Omental fat pad (tissue), 3 donors: ENCODE measurements at regions not wholly inside any gene's neighbourhood (a gene's known extent, or its start where the extent isn't known, plus 50 kb on each side); places are given as distances from the start of the nearest gene placed in this dataset.
A peak's percentile ranks its signal among the peaks of the same experiment; 100 is the strongest.

ENCODE experiments used
- ATAC-seq: fragments of 150-250 bp; one replicate; pipeline ENCODE4 v1.9.1; 2016; ENCODE audit warnings: mild to moderate bottlenecking, moderate library complexity; ENCODE audit not compliant: low FRiP score
- DNase-seq: peaks from one replicate; pipeline ENCODE4 v3.0.0-alpha.2; 2019; ENCODE audit warnings: low spot score
- TF ChIP-seq, protein P1 (sequence below), 3 donors: fragments of 450-650 bp; IDR thresholded peaks; one replicate each; pipeline ENCODE4 v1.5.1; 2016 to 2017; ENCODE audit warnings: antibody characterized with exemption in 3 of 3, mild to moderate bottlenecking in 3 of 3, moderate library complexity in 2 of 3

DNA sequence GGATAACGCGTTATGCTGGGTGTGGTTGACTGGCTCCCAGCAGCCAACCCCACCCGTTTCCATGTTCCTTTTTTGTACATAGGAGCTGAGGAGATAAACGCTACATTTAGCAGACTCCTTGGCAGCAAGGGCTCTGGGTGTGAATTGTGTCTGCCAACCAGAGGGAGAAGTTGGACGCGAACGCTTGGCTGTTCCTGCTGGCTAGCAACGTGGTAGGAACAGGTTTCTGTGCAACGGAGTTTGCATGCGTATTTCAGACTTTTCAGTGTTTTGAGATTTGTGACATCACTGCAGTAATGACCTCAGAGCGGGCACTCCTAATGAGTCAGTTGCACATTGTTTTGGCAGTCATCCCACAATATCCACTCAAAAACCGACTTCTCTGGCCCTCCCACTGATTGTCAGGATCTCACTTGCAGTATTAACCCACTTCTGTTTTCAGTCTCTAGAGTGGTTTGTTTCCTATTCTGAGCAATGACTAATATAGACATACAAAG, 98.7 kb upstream of the RGS1 start:
- ATAC-seq (peak; percentile 74), DNase-seq (no peak)
- TF ChIP-seq, protein P1, sequence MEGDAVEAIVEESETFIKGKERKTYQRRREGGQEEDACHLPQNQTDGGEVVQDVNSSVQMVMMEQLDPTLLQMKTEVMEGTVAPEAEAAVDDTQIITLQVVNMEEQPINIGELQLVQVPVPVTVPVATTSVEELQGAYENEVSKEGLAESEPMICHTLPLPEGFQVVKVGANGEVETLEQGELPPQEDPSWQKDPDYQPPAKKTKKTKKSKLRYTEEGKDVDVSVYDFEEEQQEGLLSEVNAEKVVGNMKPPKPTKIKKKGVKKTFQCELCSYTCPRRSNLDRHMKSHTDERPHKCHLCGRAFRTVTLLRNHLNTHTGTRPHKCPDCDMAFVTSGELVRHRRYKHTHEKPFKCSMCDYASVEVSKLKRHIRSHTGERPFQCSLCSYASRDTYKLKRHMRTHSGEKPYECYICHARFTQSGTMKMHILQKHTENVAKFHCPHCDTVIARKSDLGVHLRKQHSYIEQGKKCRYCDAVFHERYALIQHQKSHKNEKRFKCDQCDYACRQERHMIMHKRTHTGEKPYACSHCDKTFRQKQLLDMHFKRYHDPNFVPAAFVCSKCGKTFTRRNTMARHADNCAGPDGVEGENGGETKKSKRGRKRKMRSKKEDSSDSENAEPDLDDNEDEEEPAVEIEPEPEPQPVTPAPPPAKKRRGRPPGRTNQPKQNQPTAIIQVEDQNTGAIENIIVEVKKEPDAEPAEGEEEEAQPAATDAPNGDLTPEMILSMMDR (IDR thresholded peaks at IDR 0.05), result no peak

DNA sequence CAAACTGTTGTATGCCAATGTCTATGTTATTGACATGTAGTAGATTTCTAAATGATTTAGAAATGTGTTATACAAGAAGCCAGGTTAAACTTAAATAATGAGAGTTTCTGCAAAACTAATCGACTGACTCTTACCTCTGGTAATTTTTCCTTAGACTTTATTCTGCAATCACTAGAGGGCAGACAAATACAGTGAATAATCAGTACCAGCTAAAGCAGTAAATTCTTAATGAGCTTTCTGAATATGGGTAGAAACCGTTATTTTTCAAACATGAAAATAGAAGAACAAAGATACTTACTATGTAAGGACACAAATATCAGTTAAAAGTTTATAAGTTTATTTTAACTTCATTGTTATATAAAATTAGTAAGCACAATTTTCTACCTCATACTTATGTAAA, 97.9 kb upstream of the RGS1 start:
- ATAC-seq (no peak), DNase-seq (no peak)
- TF ChIP-seq, protein P1 (IDR thresholded peaks at IDR 0.05), result no peak

DNA sequence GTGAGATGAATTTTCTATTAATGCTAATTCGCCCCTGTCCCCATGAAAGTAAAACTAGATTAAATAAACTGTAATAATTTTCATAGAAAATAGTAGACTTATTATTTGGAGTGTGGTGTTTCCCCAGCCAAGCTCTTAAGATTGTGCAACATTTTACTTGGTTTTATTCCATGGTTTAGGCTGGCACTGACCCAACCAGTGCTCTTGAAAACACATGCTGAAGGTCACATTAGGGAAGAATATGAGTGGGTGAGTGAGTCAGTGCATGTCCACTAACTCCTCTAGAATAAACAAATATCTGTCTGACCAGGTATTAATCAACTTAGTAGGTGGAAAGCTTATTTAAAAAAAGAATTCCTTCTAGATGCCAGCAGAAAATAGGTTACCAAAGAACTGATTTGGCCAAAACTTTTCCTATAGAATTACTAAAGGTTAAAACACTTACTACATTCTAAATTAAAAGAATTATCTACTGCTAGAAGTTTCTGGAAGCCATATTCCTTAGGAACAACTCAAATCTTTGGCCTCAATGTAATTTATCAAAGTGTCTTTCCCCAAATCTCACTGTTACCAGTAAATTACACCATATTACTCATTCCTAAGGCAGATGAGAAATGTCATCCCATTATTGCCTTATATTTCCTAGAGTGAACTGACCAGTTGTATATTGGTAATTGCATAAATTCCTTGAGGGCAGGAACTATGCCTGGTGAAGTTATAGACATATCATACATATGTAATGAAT, 89.7 kb upstream of the RGS1 start:
- ATAC-seq (peak; percentile 97), DNase-seq (peak; percentile 64)

DNA sequence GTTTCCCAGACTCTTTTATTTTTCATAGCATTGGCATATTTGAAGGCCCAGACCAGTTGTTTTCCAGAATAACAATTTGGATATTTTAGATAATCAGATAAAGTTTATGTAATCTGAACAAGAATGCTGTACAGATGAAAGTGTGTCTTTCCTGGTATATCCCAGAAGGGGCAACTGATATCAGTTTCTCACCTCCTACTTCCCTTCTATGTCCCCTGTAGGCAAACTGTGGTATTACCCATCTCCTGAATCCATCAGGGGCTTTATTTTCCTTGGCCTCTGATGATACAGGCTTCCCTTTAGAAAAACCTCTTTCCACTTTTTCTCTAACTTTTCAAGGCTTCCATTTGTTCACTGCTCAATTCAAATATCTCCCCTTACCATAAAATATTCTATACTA, 87.5 kb upstream of the RGS1 start:
- DNase-seq (no peak), ATAC-seq (no peak)
- TF ChIP-seq, protein P1 (IDR thresholded peaks at IDR 0.05), result no peak

More for the DNA sequence above, 89.7 kb upstream of the RGS1 start:
- TF ChIP-seq, protein P1 (IDR thresholded peaks at IDR 0.05), result no peak

DNA sequence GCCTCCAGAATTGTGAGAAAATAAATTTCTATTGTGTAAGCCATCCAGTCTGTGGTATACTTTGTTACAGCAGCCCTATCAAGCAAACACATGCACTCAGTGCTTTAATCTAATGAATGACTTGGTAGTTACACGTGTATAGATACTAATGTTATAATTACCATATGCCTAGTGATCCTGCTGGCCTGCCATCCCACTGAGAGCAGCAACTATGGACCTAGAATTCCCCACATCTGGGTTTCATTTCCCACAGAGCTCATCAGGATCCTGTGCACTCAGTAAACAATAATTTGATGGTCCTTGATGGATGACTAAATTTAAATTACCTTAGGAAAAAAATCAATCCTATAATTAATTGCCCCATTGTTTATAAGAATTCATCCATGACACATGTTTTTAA, 86.5 kb upstream of the RGS1 start:
- DNase-seq, result no peak
- TF ChIP-seq, protein P1 (IDR thresholded peaks at IDR 0.05), result no peak
- ATAC-seq, result no peak

DNA sequence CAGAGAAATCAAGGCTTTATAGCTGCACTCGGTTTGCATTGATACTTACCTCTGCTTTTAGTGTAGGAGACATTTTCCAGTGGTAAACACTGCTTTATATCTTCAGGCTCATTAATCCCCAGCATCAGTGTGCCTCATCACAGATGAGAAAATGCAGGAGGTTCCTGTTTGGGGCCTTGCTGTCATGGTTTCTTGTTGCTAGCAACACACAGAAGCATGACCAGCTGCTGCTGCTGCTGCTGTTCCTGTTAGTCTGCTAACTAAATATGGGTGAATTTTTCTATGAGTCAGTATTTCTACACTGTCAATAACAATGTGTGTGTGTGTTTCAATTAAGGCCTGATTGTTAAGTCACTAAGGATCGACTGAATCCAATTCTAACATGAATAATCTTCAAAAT, 85.8 kb upstream of the RGS1 start:
- ATAC-seq, result peak; percentile 81
- TF ChIP-seq, protein P1 (IDR thresholded peaks at IDR 0.05), result no peak
- no peak for DNase-seq
